Central memory CD8-positive, alpha-beta T cell (primary cell): ENCODE measurements at regions not wholly inside any gene's neighbourhood (a gene's known extent, or its start where the extent isn't known, plus 50 kb on each side); places are given as distances from the start of the nearest gene placed in this dataset.

Source experiments
- ATAC-seq: fragments of 150-1000 bp; cut with Tn5 transposase; replicated peaks from 2 replicates; pipeline ENCODE4 v1.10.0; 2022; ENCODE audit warnings: mild to moderate bottlenecking, moderate FRiP score, moderate number of reproducible peaks; ENCODE audit not compliant: poor library complexity, severe bottlenecking; ENCODE audit errors: extremely low read depth
- DNase-seq, 2 donors: peaks; one replicate each; pipeline ENCODE4 v3.0.0; 2021; ENCODE audit warnings: low spot score in 2 of 2
- H3K27ac Mint-ChIP-seq: one replicate; pipeline ENCODE4 v1.8.0; 2022; ENCODE audit warnings: low read depth, mild to moderate bottlenecking, moderate library complexity, mixed read lengths
- H3K27me3 Mint-ChIP-seq: one replicate; pipeline ENCODE4 v1.8.0; 2022; ENCODE audit warnings: mixed read lengths
- H3K36me3 Mint-ChIP-seq: one replicate; pipeline ENCODE4 v1.8.0; 2022; ENCODE audit warnings: mild to moderate bottlenecking, moderate library complexity, mixed read lengths; ENCODE audit not compliant: insufficient read depth
- H3K4me1 Mint-ChIP-seq: one replicate; pipeline ENCODE4 v1.8.0; 2022; ENCODE audit warnings: mixed read lengths
- H3K4me3 Mint-ChIP-seq: one replicate; pipeline ENCODE4 v1.8.0; 2022; ENCODE audit warnings: mild to moderate bottlenecking, moderate library complexity, mixed read lengths
- H3K9me3 Mint-ChIP-seq: one replicate; pipeline ENCODE4 v1.8.0; 2022; ENCODE audit warnings: mixed read lengths

DNA sequence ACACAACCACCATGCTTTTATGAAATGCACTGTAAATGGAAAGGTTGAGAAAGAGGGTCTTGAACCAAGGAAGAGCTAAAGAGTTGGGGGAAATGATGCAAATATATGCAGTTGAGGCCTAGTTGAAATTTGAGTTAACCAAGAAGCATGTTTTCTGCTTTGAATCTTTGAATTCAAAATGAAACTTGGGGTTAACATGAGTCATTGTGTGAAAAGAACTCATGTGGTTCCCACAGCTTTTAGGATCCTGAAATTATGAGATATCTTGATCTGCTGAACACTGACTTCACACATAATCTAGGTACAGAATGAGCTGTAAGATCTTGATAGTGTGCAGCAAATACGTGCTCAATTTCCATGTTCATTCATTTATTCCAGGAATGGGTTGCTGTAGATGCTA, 422.9 kb upstream of the TRIB2 start:
- Mint-ChIP-seq H3K9me3 (no peaks in the 10 kb centered on the region), H3K4me3 (no peak overlapping the region), H3K36me3 (no peaks in the 10 kb centered on the region), H3K4me1 (peaks cover 14% of the 10 kb centered on the region), H3K27me3 (no peaks in the 10 kb centered on the region), H3K27ac (peak overlapping the region; percentile 9)
- DNase-seq = no peak
- peak; percentile 49 for ATAC-seq

DNA sequence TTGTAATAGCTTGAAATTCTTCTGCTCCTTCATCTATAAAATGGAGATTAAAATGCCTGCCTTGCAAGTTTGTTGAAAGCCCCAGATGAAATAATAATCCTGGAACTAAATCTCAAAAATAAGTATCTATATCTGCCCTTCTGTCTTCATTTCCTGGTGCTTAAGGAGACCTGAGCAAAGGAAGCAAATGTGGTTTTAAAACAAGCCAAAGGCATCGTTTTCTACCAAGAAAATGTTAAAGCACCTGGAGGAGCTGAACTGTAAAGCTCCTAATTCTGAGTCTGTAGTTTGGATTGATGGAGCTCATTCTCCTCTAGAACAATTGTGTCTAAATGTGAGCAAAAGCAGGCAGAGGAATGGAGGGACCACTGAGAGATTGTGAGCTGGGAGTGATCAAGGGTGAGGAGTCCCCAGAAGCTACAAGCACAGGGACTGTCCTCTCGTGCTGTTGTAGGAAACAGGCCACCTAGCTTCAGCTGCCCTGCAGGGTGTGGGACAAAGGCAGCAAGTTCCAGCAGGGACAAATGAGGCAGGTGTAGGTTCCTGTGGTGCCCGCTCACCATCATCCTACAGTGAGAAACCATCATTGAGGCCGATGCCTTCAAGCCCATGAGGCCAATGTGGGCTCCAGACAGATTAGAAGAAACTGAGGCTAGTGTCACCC, 420.7 kb upstream of the TRIB2 start:
- Mint-ChIP-seq H3K4me1 (peaks cover 14% of the 10 kb centered on the region), H3K27ac (no peak overlapping the region), H3K4me3 (no peak overlapping the region), H3K9me3 (no peaks in the 10 kb centered on the region), H3K27me3 (no peaks in the 10 kb centered on the region), H3K36me3 (no peaks in the 10 kb centered on the region)
- ATAC-seq (no peak), DNase-seq (no peak)

DNA sequence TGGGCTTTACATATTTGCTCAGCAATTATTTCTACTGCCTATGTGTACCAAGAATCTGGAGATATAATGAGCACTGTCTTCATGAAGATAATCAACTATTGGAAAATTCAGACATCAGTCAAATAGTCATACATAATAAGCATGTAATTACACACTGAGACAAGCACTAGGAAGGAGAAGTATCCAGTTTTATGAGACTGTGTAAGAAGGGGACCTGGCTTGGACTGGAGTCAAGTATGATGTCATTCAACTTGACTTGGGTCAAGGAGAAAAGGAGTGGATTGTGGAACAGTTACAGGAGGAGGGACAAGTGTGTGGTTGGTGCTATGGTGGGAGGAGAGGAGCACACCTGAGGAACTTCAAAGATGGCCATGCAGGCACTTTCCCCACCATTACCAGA, 419.8 kb upstream of the TRIB2 start:
- H3K4me1 Mint-ChIP-seq = peaks cover 15% of the 10 kb centered on the region
- DNase-seq = no peak
- H3K36me3 Mint-ChIP-seq = no peaks in the 10 kb centered on the region
- H3K27ac Mint-ChIP-seq = no peak overlapping the region
- H3K9me3 Mint-ChIP-seq = no peaks in the 10 kb centered on the region
- no peaks in the 10 kb centered on the region for H3K27me3 Mint-ChIP-seq
- ATAC-seq = no peak
- H3K4me3 Mint-ChIP-seq = no peak overlapping the region

DNA sequence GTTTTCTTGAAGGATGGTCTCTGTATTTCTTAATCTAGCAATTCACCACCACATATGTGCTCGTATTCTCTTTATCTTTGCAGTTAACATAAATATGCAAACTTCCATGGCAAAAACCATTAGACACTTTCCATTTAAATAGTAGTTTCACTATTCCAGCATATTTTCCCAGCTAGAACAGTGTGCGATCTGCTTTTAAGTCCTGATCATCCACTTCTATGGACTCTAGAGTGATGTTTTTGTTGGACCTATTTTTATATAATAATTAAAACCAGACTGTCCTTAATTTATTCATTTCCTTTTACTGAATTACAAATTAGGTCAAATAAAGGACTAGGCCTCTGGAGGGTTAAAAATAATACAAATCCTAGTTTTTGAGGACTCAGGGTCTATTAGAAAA, 418.4 kb upstream of the TRIB2 start:
- DNase-seq (no peak), ATAC-seq (no peak)
- no peaks in the 10 kb centered on the region for H3K9me3 Mint-ChIP-seq
- no peak overlapping the region for H3K4me3 Mint-ChIP-seq
- peaks cover 23% of the 10 kb centered on the region for H3K4me1 Mint-ChIP-seq
- no peak overlapping the region for H3K27ac Mint-ChIP-seq
- no peaks in the 10 kb centered on the region for H3K36me3 Mint-ChIP-seq
- H3K27me3 Mint-ChIP-seq = no peaks in the 10 kb centered on the region

DNA sequence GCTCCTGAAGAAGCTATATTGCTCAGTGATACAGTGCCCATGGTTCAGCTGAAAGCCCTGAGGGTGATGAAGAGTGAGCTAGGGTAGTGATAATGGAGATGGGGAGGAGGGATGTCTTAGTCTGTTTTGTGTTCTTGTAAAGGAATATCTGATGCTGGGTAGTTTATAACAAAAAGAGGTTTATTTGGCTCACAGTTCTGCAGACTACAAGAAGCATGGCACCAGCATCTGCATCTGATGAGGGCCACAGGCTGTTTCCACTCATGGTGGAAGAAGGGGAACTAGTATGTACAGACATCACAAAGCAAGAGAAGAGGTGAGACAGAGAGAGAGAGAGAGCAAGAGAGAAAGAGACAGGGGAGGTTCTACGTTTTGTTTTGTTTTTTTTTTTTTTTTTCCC, 417.3 kb upstream of the TRIB2 start:
- Mint-ChIP-seq H3K4me3 (no peak overlapping the region), H3K4me1 (peaks cover 16% of the 10 kb centered on the region), H3K36me3 (no peaks in the 10 kb centered on the region), H3K27me3 (no peaks in the 10 kb centered on the region), H3K9me3 (no peaks in the 10 kb centered on the region), H3K27ac (no peak overlapping the region)
- ATAC-seq (no peak), DNase-seq (no peak)

DNA sequence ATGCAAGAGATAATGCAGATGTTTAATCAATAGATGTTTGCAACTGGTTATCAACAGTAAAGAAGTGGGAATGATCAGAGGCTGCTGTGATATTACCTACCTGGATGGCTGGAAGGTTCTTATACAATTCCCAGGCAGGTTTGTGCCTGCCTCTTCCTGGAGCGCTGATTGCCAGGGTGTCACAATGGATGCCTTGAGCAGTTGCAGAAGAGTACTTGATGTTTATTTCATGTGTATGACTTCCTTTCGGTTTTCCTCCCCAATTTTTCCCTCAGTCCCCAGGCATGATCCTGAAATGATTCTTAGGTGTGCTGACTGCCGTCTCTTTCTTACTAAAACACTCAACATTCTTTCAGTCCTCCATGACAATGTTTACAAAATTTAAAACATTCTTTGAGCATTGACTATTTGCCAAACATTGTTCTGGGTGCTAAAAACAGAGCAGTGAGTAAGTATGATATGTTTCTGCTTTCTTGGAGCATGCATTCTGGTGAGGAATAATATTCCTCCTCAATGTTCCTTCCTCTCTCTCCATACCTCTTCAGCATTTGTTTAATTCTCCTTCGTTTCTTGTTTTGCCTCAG, 416.6 kb upstream of the TRIB2 start:
- Mint-ChIP-seq H3K36me3 (no peaks in the 10 kb centered on the region), H3K27ac (no peak overlapping the region), H3K27me3 (no peaks in the 10 kb centered on the region), H3K4me3 (no peak overlapping the region), H3K4me1 (peaks cover 12% of the 10 kb centered on the region), H3K9me3 (no peaks in the 10 kb centered on the region)
- no peak for DNase-seq
- no peak for ATAC-seq

DNA sequence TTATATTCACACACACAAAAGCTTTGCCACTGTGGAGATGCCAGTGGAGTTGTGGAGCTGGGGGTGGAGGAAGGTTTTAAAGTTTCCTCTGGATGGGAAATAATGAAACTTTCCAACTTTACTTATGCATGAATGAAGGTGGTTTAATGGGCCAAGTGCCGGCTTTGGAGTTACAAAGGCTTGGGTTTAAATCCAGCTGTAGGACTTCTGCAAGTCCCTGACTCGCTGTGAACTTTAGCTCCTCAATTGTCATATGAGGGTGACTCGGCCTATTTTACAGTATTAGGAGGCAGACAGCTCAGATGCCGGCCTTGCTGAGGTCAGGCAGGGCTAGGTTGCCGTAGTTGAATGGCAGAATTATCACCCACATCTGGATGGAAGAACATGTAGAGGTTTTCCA, 415.8 kb upstream of the TRIB2 start:
- no peaks in the 10 kb centered on the region for H3K9me3 Mint-ChIP-seq
- H3K4me1 Mint-ChIP-seq = peaks cover 12% of the 10 kb centered on the region
- ATAC-seq (no peak), DNase-seq (no peak)
- no peaks in the 10 kb centered on the region for H3K27me3 Mint-ChIP-seq
- no peaks in the 10 kb centered on the region for H3K36me3 Mint-ChIP-seq
- H3K4me3 Mint-ChIP-seq = no peak overlapping the region
- no peak overlapping the region for H3K27ac Mint-ChIP-seq

DNA sequence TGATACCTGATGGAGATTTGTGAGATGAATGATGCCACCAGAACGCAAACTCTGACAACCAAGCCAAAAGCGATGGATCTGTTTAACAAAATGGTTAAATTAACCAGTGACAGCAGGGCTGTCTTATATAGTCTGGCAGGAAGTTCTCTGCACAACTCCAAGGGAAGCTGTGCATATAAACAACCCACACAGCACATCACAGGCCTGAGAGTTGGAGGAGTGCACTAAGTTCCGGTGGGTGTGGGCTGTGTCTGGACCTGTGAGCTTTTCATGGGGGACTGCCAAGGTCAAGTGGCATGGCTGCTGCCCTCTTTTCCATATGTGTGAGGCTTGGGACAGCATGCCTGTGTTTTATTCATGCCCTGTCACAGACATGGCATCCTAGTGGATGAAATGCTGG, 414.6 kb upstream of the TRIB2 start:
- H3K27ac Mint-ChIP-seq = no peak overlapping the region
- peaks cover 12% of the 10 kb centered on the region for H3K4me1 Mint-ChIP-seq
- H3K27me3 Mint-ChIP-seq = no peaks in the 10 kb centered on the region
- no peak overlapping the region for H3K4me3 Mint-ChIP-seq
- H3K36me3 Mint-ChIP-seq = no peaks in the 10 kb centered on the region
- H3K9me3 Mint-ChIP-seq = no peaks in the 10 kb centered on the region
- DNase-seq = no peak
- no peak for ATAC-seq

DNA sequence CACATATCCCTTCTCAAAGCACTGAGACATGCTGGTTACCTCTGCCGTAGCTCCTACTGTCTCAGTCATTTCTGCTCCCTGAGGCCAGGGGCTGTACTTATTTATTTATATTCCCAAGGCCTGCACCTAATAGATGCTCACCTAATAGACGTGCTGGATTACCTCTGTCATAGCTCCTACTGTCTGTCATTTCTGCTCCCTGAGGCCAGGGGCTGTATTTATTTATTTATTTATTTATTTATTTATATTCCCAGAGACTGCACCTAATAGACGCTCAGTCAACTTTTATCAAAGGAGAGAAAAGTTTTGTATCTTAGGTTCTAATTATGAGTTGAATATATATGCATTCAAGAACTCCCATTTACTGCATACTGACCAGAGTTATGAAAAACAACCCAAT, 414.0 kb upstream of the TRIB2 start:
- no peaks in the 10 kb centered on the region for H3K36me3 Mint-ChIP-seq
- no peaks in the 10 kb centered on the region for H3K27me3 Mint-ChIP-seq
- H3K9me3 Mint-ChIP-seq = no peaks in the 10 kb centered on the region
- no peak overlapping the region for H3K4me3 Mint-ChIP-seq
- H3K4me1 Mint-ChIP-seq = peaks cover 12% of the 10 kb centered on the region
- DNase-seq (no peak), ATAC-seq (no peak)
- no peak overlapping the region for H3K27ac Mint-ChIP-seq

DNA sequence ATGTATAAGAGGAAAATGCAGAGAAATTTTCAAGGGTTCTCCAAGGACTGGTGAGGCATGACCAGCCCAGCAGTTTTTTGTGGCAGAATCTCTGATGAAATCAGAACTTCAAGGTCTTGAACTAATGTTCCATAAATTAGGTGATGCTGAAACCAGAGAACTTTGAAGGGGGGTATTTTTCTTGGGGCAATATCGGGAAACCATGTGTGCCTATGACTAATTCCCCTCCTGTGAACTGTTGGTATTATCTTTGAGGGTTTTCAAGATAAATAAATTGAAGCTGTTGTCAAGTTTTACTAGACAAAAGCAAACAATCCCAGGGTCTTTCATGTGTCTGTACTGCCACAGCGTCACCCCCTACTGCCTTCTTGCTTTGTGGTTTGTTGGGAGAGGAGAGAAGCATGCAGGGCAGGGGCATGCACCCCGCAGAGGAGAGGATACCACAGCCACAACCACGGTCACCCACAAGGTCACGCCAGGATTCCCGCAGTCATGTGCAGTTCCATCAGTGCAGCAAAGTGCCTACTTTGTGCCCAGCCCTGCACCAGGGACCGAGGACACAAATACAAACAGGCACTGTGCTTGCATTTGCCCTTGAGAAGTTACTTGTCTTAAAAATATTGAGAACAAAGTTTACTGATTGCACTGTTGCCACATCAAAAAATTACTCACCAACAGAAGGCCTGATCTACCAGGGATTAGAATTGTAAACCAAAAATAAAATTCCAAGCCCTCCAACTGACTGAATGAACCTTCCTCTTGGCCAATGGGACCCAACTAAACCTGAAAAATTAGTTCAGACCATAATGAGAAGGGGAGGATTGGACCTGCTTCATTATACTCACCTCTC, 413.3 kb upstream of the TRIB2 start:
- no peaks in the 10 kb centered on the region for H3K27me3 Mint-ChIP-seq
- H3K4me1 Mint-ChIP-seq = peaks cover 12% of the 10 kb centered on the region
- H3K27ac Mint-ChIP-seq = no peak overlapping the region
- H3K4me3 Mint-ChIP-seq = no peak overlapping the region
- ATAC-seq (peak; percentile 3), DNase-seq (no peak)
- no peaks in the 10 kb centered on the region for H3K36me3 Mint-ChIP-seq
- no peaks in the 10 kb centered on the region for H3K9me3 Mint-ChIP-seq

DNA sequence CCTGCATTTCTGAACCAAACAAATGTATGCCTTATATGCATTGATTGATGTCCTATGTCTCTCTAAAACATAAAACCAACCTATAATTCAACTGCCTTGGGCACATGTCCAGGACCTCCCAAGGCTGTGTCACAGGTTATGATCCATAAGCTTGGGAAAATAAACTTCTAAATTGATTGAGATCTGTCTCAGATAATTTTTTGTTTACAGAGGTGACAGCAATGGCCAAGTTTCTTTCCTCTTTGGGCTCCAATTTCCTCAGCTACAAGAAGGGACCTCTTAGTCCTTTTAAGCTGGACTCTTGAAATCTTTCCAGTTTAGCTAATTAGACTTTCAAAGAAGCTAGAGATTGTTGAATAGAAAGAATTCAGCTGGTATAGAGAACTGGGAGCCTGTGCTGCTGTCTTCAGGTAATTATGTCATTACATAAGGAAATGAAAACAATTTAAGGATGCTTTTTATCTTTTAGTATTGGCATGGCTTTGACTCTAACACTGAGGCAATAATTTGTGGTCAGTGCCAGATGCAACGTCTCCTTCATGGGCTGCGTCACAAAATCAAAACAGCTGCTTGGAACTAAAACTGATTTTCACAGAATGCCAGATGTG, 412.1 kb upstream of the TRIB2 start:
- H3K27ac Mint-ChIP-seq = no peak overlapping the region
- H3K27me3 Mint-ChIP-seq = no peaks in the 10 kb centered on the region
- H3K9me3 Mint-ChIP-seq = no peaks in the 10 kb centered on the region
- DNase-seq (no peak), ATAC-seq (no peak)
- no peaks in the 10 kb centered on the region for H3K36me3 Mint-ChIP-seq
- no peak overlapping the region for H3K4me3 Mint-ChIP-seq
- H3K4me1 Mint-ChIP-seq = peaks cover 12% of the 10 kb centered on the region

DNA sequence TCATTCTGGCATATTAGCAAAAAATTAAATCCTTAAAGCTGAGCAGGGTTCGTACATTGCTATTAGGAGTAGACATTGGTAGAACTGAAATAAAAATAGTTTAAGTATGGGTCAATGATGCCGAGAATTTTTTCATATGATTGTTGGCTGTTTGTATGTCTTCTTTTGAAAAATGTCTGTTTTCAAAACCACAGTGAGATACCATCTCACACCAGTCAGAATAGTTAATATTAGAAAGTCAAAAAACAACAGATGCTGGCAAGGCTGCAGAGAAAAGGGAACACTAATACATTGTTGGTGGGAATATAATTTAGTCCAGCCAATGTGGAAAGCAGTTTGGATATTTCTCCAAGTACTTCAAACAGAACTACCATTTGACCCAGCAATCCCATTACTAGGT, 410.8 kb upstream of the TRIB2 start:
- peaks cover 20% of the 10 kb centered on the region for H3K4me1 Mint-ChIP-seq
- no peaks in the 10 kb centered on the region for H3K36me3 Mint-ChIP-seq
- H3K27me3 Mint-ChIP-seq = no peaks in the 10 kb centered on the region
- no peak overlapping the region for H3K4me3 Mint-ChIP-seq
- DNase-seq (no peak), ATAC-seq (no peak)
- H3K27ac Mint-ChIP-seq = no peak overlapping the region
- H3K9me3 Mint-ChIP-seq = no peaks in the 10 kb centered on the region

DNA sequence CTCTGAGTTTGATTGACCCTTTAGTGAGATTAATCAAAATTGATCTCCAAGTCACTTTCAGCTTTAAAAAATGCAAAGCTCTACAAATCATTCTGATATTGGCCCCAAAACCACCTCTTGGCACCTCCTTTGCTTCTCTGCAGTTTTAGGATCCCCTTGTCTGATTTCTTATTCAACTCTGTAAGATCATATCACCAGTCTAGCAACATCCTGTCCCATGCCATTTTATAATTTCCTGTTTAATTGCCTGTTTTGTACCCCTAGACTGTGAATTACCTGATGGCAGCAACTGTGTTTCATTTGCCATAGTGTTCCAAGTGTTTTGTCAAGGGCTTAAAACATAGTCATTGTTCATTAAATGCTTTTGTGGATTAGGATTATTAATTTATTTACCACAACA, 406.3 kb upstream of the TRIB2 start:
- Mint-ChIP-seq H3K27me3 (no peaks in the 10 kb centered on the region), H3K36me3 (no peaks in the 10 kb centered on the region), H3K9me3 (no peaks in the 10 kb centered on the region), H3K4me1 (peaks cover 8% of the 10 kb centered on the region), H3K4me3 (no peak overlapping the region), H3K27ac (no peak overlapping the region)
- no peak for ATAC-seq
- no peak for DNase-seq
